Heart left ventricle (tissue), 16 donors: ENCODE measurements at regions not wholly inside any gene's neighbourhood (a gene's known extent, or its start where the extent isn't known, plus 50 kb on each side); places are given as distances from the start of the nearest gene placed in this dataset.

Source experiments
- ATAC-seq, 4 donors: fragments of 200-7000 bp; cut with Tn5 transposase; one replicate each; pipeline ENCODE4 v1.9.1; 2020 to 2022; ENCODE audit warnings: moderate library complexity in 4 of 4, mild to moderate bottlenecking in 3 of 4, moderate number of reproducible peaks in 1 of 4
- DNase-seq, 5 donors: peaks; one replicate each; pipeline ENCODE4 v3.0.0-alpha.2; 2020
- H3K27ac ChIP-seq, 12 donors: fragments of 200-600 bp; sonication (generic) in 4 of 12; one replicate each; pipeline versions ENCODE4 v1.5.0 to v1.8.0; 2016 to 2022; ENCODE audit warnings: mild to moderate bottlenecking in 2 of 12
- H3K27me3 ChIP-seq, 9 donors: fragments of 200-600 bp; sonication (generic) in 2 of 9; one replicate each; pipeline versions ENCODE4 v1.5.1 to v1.8.0; 2016 to 2022; ENCODE audit warnings: mild to moderate bottlenecking in 3 of 9
- H3K36me3 ChIP-seq, 9 donors: fragments of 200-600 bp; sonication (generic) in 2 of 9; one replicate each; pipeline versions ENCODE4 v1.5.0 to v1.8.0; 2018 to 2022; ENCODE audit warnings: mild to moderate bottlenecking in 2 of 9
- H3K4me1 ChIP-seq, 12 donors: fragments of 200-600 bp; sonication (generic) in 4 of 12; one replicate each; pipeline versions ENCODE4 v1.5.0 to v1.8.0; 2016 to 2022; ENCODE audit warnings: mild to moderate bottlenecking in 3 of 12
- H3K4me3 ChIP-seq, 12 donors: fragments of 200-600 bp; sonication (generic) in 4 of 12; one replicate each; pipeline versions ENCODE4 v1.5.0 to v1.8.0; 2017 to 2022; ENCODE audit warnings: mild to moderate bottlenecking in 9 of 12, moderate library complexity in 4 of 12
- H3K9me3 ChIP-seq, 12 donors: fragments of 200-600 bp; sonication (generic) in 4 of 12; one replicate each; pipeline versions ENCODE4 v1.5.0 to v1.8.0; 2016 to 2022; ENCODE audit warnings: mild to moderate bottlenecking in 1 of 12
- POLR2A ChIP-seq, 2 donors: fragments of 450-650 bp; IDR thresholded peaks; one replicate each; pipeline ENCODE4 v1.6.1; 2017; ENCODE audit warnings: antibody characterized with exemption in 2 of 2, mild to moderate bottlenecking in 2 of 2, moderate library complexity in 2 of 2
- WGBS, 4 donors: extraction: QIAGEN DNeasy Blood & Tissue Kit in 2 of 4; methylation state at CpG; one replicate each; pipeline versions ENCODE4 v1.1.5 to v1.1.7; 2013 to 2018; 5-methylcytosine and 5-hydroxymethylcytosine counted together
- intact Hi-C, 10 donors: fragments of 100-400 bp; cut with DNase I; formaldehyde crosslinking; loops; one replicate each; pipeline versions ENCODE4 v1.11.1 to v1.14.2; 2022
- TF ChIP-seq, protein P1 (sequence below), 12 donors: fragments of 200-600 bp; sonication (generic) in 4 of 12; IDR thresholded peaks; one replicate each; pipeline versions ENCODE4 v1.5.0 to v1.8.0; 2018 to 2022; ENCODE audit warnings: antibody characterized with exemption in 12 of 12, mild to moderate bottlenecking in 5 of 12
- donor health status: ischemic (EF 13 %, LVEDD 7.1; RV severe dilation, severe dysfunction).
- donor health status: healthy with polysubstance abuse.
- donor health status: DM: no; HTN: yes; CAD: no.
- donor health status: DM: no; HTN: no; CAD: no.
- donor health status: ischemic (EF 25% LVEDD 6.9; RV normal size, moderate dysfunction).
- donor health status: ischemic (EF 25% LVEDD 5.7; RV mildly dilated, moderate dysfunction).
- donor health status: healthy.
- donor health status: DM: yes; HTN: yes; CAD: no.
- donor health status: ischemic (EF 35%, LVEDD 5.7; RV mildly dilated, moderate dysfunction).
- donor health status: nonischemic (EF 11% LVEDD 7.7; RV severe dilation, severe dysfunction).
- donor health status: DM: yes; HTN: yes; CAD: no.
- donor health status: PGD.
- donor health status: ischemic (EF 29% LVEDD 5.4; RV normal size, mild dysfunction).
- donor health status: nonischemic (EF 23%, LVEDD 6.1; RV moderate dilation, normal function).

DNA sequence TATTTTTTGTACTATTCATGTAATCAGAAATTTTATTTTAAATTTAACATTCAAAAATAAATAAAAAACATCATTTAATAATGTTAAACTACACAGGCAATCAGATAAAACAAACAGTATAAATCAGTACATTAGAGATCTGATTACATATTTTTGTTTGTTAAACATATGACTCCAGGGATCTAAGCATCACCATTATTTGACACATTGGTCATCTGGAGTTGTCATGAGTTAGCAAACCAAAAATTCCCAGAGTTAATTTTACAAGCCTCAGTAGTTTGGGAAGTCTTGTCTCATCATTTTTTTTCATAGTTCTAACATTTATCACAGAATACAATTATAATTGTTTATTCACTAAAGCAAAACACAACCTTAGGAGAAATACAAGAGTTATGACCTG is 770.8 kb upstream of the SLITRK6 start:
- TF ChIP-seq POLR2A (IDR thresholded peaks at IDR 0.05): no peak
- TF ChIP-seq, protein P1, sequence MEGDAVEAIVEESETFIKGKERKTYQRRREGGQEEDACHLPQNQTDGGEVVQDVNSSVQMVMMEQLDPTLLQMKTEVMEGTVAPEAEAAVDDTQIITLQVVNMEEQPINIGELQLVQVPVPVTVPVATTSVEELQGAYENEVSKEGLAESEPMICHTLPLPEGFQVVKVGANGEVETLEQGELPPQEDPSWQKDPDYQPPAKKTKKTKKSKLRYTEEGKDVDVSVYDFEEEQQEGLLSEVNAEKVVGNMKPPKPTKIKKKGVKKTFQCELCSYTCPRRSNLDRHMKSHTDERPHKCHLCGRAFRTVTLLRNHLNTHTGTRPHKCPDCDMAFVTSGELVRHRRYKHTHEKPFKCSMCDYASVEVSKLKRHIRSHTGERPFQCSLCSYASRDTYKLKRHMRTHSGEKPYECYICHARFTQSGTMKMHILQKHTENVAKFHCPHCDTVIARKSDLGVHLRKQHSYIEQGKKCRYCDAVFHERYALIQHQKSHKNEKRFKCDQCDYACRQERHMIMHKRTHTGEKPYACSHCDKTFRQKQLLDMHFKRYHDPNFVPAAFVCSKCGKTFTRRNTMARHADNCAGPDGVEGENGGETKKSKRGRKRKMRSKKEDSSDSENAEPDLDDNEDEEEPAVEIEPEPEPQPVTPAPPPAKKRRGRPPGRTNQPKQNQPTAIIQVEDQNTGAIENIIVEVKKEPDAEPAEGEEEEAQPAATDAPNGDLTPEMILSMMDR (IDR thresholded peaks at IDR 0.05): no peak
- no peaks in the 10 kb centered on the region for H3K36me3 ChIP-seq
- no peak overlapping the region for H3K27ac ChIP-seq
- H3K4me1 ChIP-seq: no peaks in the 10 kb centered on the region
- H3K27me3 ChIP-seq: no peaks in the 10 kb centered on the region
- ATAC-seq: no peak
- DNase-seq: no peak
- intact Hi-C loops: no loop called here
- H3K9me3 ChIP-seq: peaks cover 0 to 4% (median 0%) of the 10 kb centered on the region in 12 donors
- no peak overlapping the region for H3K4me3 ChIP-seq

DNA sequence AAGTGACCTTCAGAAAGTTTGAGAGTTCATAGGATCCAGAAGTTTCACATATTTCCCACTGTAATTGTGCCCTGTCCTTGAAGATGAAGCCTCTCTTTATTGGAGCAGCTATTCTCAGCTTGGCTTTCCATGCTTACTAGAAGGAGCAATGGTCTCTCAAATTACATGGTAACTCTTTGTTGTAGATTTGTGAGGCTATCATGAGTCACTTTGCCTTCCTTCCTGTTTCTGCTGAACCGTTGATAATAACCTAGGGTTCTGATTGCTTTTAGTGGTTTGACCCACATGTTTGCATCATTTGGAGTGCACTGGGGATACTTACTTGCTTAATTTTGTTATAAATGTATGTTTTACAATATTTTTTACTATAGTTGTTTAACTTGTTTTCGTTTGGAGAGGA is 772.9 kb upstream of the SLITRK6 start:
- no peaks in the 10 kb centered on the region for H3K36me3 ChIP-seq
- ATAC-seq (no peak), DNase-seq (no peak)
- H3K4me3 ChIP-seq: no peak overlapping the region
- TF ChIP-seq POLR2A (IDR thresholded peaks at IDR 0.05): no peak
- TF ChIP-seq, protein P1 (IDR thresholded peaks at IDR 0.05): no peak
- peaks cover 0 to 4% (median 0%) of the 10 kb centered on the region in 12 donors for H3K9me3 ChIP-seq
- intact Hi-C loops: no loop called here
- no peaks in the 10 kb centered on the region for H3K4me1 ChIP-seq
- H3K27ac ChIP-seq: no peak overlapping the region
- WGBS, 4 donors: 40 to 50% (median 44%) methylated on average over 2 of the region's 2 CpGs
- H3K27me3 ChIP-seq: no peaks in the 10 kb centered on the region

- WGBS, 4 donors: 55 to 66% (median 60%) methylated on average over 3 of the region's 3 CpGs
- TF ChIP-seq POLR2A (IDR thresholded peaks at IDR 0.05): no peak
- TF ChIP-seq, protein P1 (IDR thresholded peaks at IDR 0.05): no peak
- DNase-seq (no peak), ATAC-seq (no peak)
- no peaks in the 10 kb centered on the region for H3K36me3 ChIP-seq
- no peak overlapping the region for H3K27ac ChIP-seq
- peaks cover 0 to 3% (median 0%) of the 10 kb centered on the region in 12 donors for H3K9me3 ChIP-seq
- intact Hi-C loops: no loop called here
- no peaks in the 10 kb centered on the region for H3K4me1 ChIP-seq
- H3K4me3 ChIP-seq: no peak overlapping the region
- H3K27me3 ChIP-seq: no peaks in the 10 kb centered on the region
Observed at GRCh38 chr13:86579662-86580061, 780.4 kb upstream of the SLITRK6 start.

GRCh38 chr13:86581706-86582105 is 782.5 kb upstream of the SLITRK6 start:
- intact Hi-C loops: no loop called here
- Histone ChIP-seq H3K27ac (no peak overlapping the region), H3K9me3 (peaks cover 0 to 3% (median 0%) of the 10 kb centered on the region in 12 donors), H3K4me3 (no peak overlapping the region), H3K27me3 (no peaks in the 10 kb centered on the region), H3K4me1 (no peaks in the 10 kb centered on the region), H3K36me3 (no peaks in the 10 kb centered on the region)
- no peak for DNase-seq
- WGBS, 4 donors: 86 to 95% (median 93%) methylated on average over 2 of the region's 2 CpGs
- no peak for ATAC-seq
- TF ChIP-seq, protein P1 (IDR thresholded peaks at IDR 0.05): no peak
- no peak for TF ChIP-seq POLR2A (IDR thresholded peaks at IDR 0.05)
